ENCODE measurements at regions not wholly inside any gene's neighbourhood (a gene's known extent, or its start where the extent isn't known, plus 50 kb on each side); places are given as distances from the start of the nearest gene placed in this dataset.

DNA sequence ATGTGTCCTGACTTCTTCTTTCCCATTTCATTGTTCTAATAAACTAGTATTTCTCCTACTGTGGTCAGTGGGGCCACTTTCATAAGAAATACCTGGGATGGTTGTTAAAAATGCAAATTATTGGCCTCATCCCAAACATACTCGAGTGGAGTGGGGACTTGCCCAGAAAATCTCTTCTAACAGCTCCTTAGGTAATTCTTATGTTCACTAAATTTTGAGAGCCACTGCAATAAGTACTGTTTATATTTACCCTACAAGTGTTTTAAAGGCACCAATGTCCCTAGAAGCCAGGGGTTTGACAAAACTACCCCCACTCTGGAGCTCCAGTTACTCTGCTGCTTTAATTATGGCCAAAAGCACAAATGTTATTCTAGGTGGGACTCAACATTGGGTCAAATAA lies 70.0 kb upstream of the ACP3 start:
- H3K36me3 ChIP-seq (ENCODE audit: control insufficient read depth in 2 of 2, extremely low read depth in 1 of 2, insufficient read depth in 2 of 2, low read length in 2 of 2): no peaks in the 10 kb centered on the region
- no peak for TF ChIP-seq EZH2 (IDR thresholded peaks at IDR 0.05; ENCODE audit: low read length)
- TF ChIP-seq, protein P1, sequence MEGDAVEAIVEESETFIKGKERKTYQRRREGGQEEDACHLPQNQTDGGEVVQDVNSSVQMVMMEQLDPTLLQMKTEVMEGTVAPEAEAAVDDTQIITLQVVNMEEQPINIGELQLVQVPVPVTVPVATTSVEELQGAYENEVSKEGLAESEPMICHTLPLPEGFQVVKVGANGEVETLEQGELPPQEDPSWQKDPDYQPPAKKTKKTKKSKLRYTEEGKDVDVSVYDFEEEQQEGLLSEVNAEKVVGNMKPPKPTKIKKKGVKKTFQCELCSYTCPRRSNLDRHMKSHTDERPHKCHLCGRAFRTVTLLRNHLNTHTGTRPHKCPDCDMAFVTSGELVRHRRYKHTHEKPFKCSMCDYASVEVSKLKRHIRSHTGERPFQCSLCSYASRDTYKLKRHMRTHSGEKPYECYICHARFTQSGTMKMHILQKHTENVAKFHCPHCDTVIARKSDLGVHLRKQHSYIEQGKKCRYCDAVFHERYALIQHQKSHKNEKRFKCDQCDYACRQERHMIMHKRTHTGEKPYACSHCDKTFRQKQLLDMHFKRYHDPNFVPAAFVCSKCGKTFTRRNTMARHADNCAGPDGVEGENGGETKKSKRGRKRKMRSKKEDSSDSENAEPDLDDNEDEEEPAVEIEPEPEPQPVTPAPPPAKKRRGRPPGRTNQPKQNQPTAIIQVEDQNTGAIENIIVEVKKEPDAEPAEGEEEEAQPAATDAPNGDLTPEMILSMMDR (optimal IDR thresholded peaks at IDR 0.05 in 1 of 3, IDR thresholded peaks at IDR 0.05 in 1 of 3, conservative IDR thresholded peaks at IDR 0.05 in 1 of 3; ENCODE audit: extremely low read depth in 1 of 3, insufficient read depth in 2 of 3, low read length in 3 of 3): no peak
- FAIRE-seq (no peak), DNase-seq (ENCODE audit: low read depth, low spot score) (no peak)
- H3K9ac ChIP-seq (ENCODE audit: control insufficient read depth, extremely low read depth, insufficient read depth, low read length): no peak overlapping the region
- no peaks in the 10 kb centered on the region for H3K4me1 ChIP-seq (ENCODE audit: control insufficient read depth, extremely low read depth, insufficient read depth, low read length)
- H4K20me1 ChIP-seq (ENCODE audit: control insufficient read depth, extremely low read depth, insufficient read depth, low read length): no peaks in the 10 kb centered on the region
- no peak overlapping the region for H2AFZ ChIP-seq (ENCODE audit: control insufficient read depth, low read length)
- H3K27me3 ChIP-seq (ENCODE audit: control insufficient read depth, extremely low read depth, insufficient read depth, low read length): no peaks in the 10 kb centered on the region
- no peak overlapping the region for H3K4me2 ChIP-seq (ENCODE audit: control insufficient read depth, extremely low read depth, insufficient read depth, low read depth, low read length)
- dilution Hi-C loops (cut with MboI; ENCODE audit: extremely low pct_ligation_motif_present, low sequenced_read_pairs): no loop called here
- no peaks in the 10 kb centered on the region for H3K9me3 ChIP-seq (ENCODE audit: control insufficient read depth, low read depth, low read length)
- no peaks in the 10 kb centered on the region for H3K9me1 ChIP-seq (ENCODE audit: control insufficient read depth, extremely low read depth, insufficient read depth, low read length)
- H3K4me3 ChIP-seq (ENCODE audit: control insufficient read depth in 2 of 3, extremely low read depth in 1 of 3, insufficient read depth in 2 of 3, low read depth in 1 of 3, low read length in 3 of 3): no peak overlapping the region
- no peaks in the 10 kb centered on the region for H3K79me2 ChIP-seq (ENCODE audit: control insufficient read depth, insufficient read depth, low read length)
- no peak overlapping the region for H3K27ac ChIP-seq (ENCODE audit: control insufficient read depth, insufficient read depth, low read length)

DNA sequence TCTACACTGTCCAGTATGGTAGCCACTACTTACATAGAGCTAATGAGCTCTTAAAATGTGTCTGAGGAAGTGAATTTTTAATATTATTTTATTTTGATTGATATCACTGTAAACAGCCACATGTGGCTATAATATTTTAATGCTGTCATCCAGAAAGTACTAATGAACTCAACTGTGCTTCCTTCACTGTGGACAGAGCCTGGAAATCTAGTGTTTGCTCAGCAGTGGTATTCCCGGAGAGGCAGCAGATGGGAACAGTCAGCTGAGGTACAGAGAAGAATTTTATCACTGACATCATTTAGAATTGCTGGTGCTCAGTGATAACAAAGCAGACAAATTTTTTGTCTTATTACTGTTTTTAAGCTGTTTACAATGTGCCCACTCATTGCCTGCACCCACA lies 68.7 kb upstream of the ACP3 start:
- H3K27me3 ChIP-seq (ENCODE audit: control insufficient read depth, extremely low read depth, insufficient read depth, low read length): no peaks in the 10 kb centered on the region
- no peaks in the 10 kb centered on the region for H3K9me1 ChIP-seq (ENCODE audit: control insufficient read depth, extremely low read depth, insufficient read depth, low read length)
- H3K27ac ChIP-seq (ENCODE audit: control insufficient read depth, insufficient read depth, low read length): no peak overlapping the region
- no peaks in the 10 kb centered on the region for H3K36me3 ChIP-seq (ENCODE audit: control insufficient read depth in 2 of 2, extremely low read depth in 1 of 2, insufficient read depth in 2 of 2, low read length in 2 of 2)
- H3K4me1 ChIP-seq (ENCODE audit: control insufficient read depth, extremely low read depth, insufficient read depth, low read length): no peaks in the 10 kb centered on the region
- no peak overlapping the region for H3K4me2 ChIP-seq (ENCODE audit: control insufficient read depth, extremely low read depth, insufficient read depth, low read depth, low read length)
- FAIRE-seq (no peak), DNase-seq (ENCODE audit: low read depth, low spot score) (no peak)
- no peaks in the 10 kb centered on the region for H3K9me3 ChIP-seq (ENCODE audit: control insufficient read depth, low read depth, low read length)
- H2AFZ ChIP-seq (ENCODE audit: control insufficient read depth, low read length): no peak overlapping the region
- H3K4me3 ChIP-seq (ENCODE audit: control insufficient read depth in 2 of 3, extremely low read depth in 1 of 3, insufficient read depth in 2 of 3, low read depth in 1 of 3, low read length in 3 of 3): no peak overlapping the region
- dilution Hi-C loops (cut with MboI; ENCODE audit: extremely low pct_ligation_motif_present, low sequenced_read_pairs): no loop called here
- H4K20me1 ChIP-seq (ENCODE audit: control insufficient read depth, extremely low read depth, insufficient read depth, low read length): no peaks in the 10 kb centered on the region
- H3K79me2 ChIP-seq (ENCODE audit: control insufficient read depth, insufficient read depth, low read length): no peaks in the 10 kb centered on the region
- no peak for TF ChIP-seq EZH2 (IDR thresholded peaks at IDR 0.05; ENCODE audit: low read length)
- TF ChIP-seq, protein P1 (optimal IDR thresholded peaks at IDR 0.05 in 1 of 3, IDR thresholded peaks at IDR 0.05 in 1 of 3, conservative IDR thresholded peaks at IDR 0.05 in 1 of 3; ENCODE audit: extremely low read depth in 1 of 3, insufficient read depth in 2 of 3, low read length in 3 of 3): no peak
- no peak overlapping the region for H3K9ac ChIP-seq (ENCODE audit: control insufficient read depth, extremely low read depth, insufficient read depth, low read length)

Data from keratinocyte (primary cell).